ENCODE measurements at regions not wholly inside any gene's neighbourhood (a gene's known extent, or its start where the extent isn't known, plus 50 kb on each side); places are given as distances from the start of the nearest gene placed in this dataset.

DNA sequence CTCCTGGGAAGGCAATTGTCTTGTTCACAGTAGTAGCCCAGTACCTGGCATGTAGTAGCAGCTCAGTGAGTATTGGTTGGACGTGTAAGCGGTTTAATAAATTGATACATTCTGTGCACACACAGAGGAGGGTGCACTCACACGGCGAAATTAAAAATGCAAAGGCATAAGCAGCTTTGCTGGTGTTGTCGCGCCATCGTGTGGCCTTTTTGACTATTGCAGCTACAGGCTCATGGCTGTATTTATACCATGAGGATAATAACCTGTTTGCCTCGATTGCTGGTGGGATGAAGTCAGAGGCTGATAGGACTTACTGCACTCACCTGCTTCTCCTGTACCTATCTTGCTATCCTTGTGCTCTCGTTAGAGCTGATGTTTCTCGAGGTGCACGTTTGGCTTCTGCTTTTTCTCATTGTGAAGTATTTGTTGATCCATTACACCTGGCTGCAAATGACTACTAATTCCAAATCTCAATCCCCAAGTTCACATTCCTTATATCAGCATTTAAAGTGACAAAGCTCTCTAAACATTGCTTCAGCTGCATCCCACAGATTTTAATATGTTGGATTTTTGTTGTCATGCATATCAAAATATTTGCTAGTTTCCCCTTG is 61.5 kb downstream of the TBXT start:
- Histone ChIP-seq H3K27me3 (no peaks in the 10 kb centered on the region), H3K36me3 (no peaks in the 10 kb centered on the region), H3K27ac (no peak overlapping the region), H3K9me3 (replicated peaks) (no peaks in the 10 kb centered on the region), H3K4me1 (no peaks in the 10 kb centered on the region), H3K4me3 (no peak overlapping the region)
- peak; percentile 58 to 80 for DNase-seq

DNA sequence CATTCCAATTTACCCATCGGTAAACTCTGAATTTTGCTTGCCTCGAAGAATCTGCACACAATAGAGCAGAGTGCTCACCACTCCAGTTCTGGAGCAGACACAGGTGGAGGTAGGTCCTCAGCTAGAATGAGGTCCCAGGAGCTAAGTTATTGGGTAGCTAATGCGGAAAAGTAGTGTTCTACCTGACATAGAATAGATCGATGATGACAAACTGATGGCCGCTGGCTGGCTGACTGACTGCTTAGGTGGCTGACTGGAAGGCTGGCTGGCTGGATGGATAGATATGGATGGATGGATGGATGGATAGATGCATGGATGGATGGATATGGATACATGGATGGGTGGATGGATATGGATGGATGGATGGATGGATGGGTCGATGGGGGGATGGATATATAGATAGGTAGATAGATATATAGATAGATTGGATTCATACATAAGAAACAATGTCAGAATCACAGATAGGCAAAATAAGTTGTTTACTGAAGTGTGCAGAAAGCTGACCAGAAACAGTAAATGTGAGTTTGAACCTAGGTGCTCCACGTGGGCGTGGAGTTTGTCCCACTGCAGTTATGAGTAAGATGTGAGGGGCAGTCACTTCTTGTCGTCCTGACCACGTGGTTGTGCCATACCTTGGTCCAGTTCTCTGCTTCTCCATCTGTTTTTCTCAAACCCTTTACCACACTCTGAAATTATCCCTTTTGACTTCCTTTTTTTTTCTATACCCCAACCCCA is 62.1 kb downstream of the TBXT start:
- H3K4me1 ChIP-seq = no peaks in the 10 kb centered on the region
- no peaks in the 10 kb centered on the region for H3K27me3 ChIP-seq
- no peak overlapping the region for H3K4me3 ChIP-seq
- no peaks in the 10 kb centered on the region for H3K36me3 ChIP-seq
- H3K27ac ChIP-seq = no peak overlapping the region
- H3K9me3 ChIP-seq (replicated peaks) = no peaks in the 10 kb centered on the region
- DNase-seq = no peak

DNA sequence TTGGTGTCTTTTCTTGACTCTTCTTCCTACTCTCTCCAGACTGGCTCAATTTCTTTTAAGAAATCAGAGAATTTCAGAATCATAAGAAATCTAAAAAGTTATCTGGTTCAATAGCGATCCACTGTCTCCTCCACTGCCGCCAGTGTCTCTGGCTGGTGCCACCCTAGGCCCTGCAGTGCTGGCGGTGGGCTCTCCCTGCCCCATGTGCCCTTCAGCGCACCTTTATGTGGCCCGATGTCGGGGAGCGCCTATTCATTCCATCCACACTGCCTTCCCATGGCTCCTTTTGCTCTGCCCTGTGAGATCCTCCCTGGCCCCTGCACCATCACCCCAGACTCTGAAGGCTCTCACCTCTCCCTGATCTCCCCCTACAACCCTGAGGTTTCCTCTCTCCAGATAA is 62.8 kb downstream of the TBXT start:
- no peak for DNase-seq
- no peaks in the 10 kb centered on the region for H3K9me3 ChIP-seq (replicated peaks)
- no peak overlapping the region for H3K27ac ChIP-seq
- no peaks in the 10 kb centered on the region for H3K36me3 ChIP-seq
- no peaks in the 10 kb centered on the region for H3K27me3 ChIP-seq
- no peaks in the 10 kb centered on the region for H3K4me1 ChIP-seq
- no peak overlapping the region for H3K4me3 ChIP-seq

DNA sequence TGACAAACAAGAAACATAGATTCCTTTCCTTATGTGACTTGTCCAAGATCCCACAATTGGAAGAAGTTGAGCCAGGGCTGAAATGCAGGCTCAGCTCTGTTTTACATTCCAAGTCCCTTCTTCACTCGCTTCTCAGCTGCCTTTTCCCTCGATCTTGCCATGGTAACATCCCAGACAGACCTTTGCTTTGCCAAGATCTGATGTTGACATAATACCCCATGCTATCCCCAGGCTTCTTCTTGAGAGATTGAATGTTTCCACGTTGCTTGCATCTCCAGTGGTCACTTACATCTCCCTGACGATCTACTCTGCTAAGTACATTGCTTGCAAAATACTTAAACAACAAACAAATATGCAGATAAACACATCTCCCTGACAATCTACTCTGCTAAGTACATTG is 63.5 kb downstream of the TBXT start:
- Histone ChIP-seq H3K4me1 (no peaks in the 10 kb centered on the region), H3K36me3 (no peaks in the 10 kb centered on the region)
- DNase-seq = no peak

DNA sequence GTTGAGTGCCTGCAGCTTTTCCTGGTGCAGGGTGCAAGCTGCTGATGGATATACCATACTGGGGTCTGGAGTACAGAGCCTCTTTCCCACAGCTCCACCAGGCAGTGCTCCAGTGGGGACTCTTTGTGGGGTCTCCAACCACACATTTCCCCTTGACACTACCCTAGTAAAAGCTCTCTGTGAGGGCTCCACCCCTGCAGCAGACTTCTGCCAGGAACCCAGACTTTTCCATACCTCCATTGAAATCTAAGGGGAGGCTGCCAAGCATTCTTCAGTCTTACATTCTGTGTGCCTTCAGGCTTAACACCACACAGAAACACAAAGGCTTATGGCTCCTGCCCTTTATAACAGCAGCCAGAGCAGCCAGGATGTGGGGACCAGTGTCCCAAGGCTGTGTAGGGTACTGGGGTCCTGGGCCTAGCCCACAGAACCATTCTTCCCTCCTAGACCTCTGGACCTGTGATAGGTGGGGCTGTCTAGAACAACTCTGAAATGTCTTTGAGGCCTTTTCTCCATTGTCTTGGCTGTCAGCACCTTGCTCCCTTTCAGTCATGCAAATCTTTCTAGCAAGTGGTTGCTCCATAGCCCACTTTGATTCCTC is 65.7 kb downstream of the TBXT start:
- Histone ChIP-seq H3K9me3 (replicated peaks) (no peaks in the 10 kb centered on the region), H3K27ac (no peak overlapping the region), H3K36me3 (no peaks in the 10 kb centered on the region), H3K4me1 (no peaks in the 10 kb centered on the region), H3K27me3 (no peaks in the 10 kb centered on the region), H3K4me3 (no peak overlapping the region)
- no peak for DNase-seq

More for the DNA sequence above, 63.5 kb downstream of the TBXT start:
- Histone ChIP-seq H3K4me3 (no peak overlapping the region), H3K27ac (no peak overlapping the region), H3K9me3 (replicated peaks) (no peaks in the 10 kb centered on the region), H3K27me3 (no peaks in the 10 kb centered on the region)

DNA sequence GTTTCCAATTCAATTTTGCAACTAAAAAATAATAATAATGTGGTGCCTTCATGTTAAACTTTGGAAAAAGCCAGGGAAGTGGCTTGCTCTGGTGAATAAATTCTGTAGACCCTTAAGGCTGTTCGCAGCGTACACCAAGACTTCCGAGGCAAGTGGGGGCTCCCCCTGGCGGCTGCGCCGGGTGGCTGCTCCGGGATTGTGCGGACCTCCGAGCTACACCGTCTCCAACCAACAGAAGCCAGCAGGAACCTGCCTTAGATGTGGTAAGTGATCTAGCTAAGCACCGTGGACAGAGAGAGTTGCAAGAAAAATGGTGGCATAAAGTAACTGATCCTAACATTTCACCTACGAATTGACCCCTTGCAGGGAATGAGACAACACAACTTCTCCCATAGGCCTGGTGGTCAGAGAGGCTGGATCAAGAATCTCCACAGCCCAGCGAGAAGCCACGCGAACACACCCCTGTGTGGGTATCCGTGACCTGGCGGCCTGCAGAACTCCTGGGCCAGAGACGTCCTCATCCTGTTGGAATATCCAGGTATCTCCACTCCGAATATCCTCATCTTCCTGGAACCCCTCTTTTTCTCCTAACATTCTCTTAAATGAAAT is 69.6 kb downstream of the TBXT start:
- Histone ChIP-seq H3K27me3 (no peaks in the 10 kb centered on the region), H3K27ac (no peak overlapping the region), H3K4me3 (0 out of 2 replicates have a peak overlapping the region, but pooled peaks have one; percentile 12)

DNA sequence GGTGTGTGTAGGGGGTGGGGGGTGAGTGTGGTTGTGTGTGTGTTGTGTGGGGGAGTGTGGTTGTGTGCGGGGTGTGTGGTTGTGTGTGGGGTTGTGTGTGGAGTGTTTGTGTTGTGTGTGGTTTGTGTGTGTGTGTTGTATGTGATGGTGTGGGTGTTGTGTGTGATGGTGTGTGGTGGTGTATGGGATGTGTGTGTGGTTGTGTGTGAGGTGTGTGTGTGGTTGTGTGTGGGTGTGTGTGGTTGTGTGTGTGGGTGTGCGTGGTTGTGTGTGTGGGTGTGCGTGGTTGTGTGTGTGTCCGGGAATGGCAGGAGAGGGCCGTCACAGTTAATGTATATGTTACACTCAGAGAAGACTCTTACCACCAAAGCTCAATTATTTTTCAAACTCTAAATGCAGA is 79.8 kb downstream of the TBXT start:
- no peaks in the 10 kb centered on the region for H3K9me3 ChIP-seq (replicated peaks)
- no peaks in the 10 kb centered on the region for H3K27me3 ChIP-seq
- no peak for DNase-seq
- no peaks in the 10 kb centered on the region for H3K36me3 ChIP-seq
- no peak overlapping the region for H3K4me3 ChIP-seq
- H3K4me1 ChIP-seq = no peaks in the 10 kb centered on the region
- no peak overlapping the region for H3K27ac ChIP-seq

More for the DNA sequence above, 69.6 kb downstream of the TBXT start:
- peak; percentile 56 to 70 for DNase-seq
- H3K9me3 ChIP-seq (replicated peaks) = no peaks in the 10 kb centered on the region
- H3K36me3 ChIP-seq = no peaks in the 10 kb centered on the region
- H3K4me1 ChIP-seq = no peaks in the 10 kb centered on the region

DNA sequence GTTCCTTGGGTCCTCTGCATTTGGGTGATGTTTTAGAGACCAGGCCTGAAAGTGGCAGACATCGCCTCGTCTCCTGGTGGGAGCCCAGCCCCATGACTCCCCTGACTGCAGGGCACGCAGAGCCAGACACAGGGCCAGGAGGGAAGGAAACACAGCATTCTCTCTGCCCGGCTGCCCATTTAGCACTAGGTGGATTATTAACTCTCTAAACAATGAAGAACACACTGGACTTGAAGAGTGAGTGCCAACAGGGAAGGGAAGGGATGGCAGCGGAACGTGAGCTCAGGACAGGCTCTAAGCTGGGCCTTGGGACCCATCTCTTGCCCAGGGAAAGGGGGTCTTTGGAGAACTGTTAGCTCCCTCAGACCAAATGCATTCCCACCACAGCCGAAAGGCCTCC is 80.4 kb downstream of the TBXT start:
- Histone ChIP-seq H3K27ac (no peak overlapping the region), H3K4me3 (no peak overlapping the region), H3K27me3 (no peaks in the 10 kb centered on the region), H3K36me3 (no peaks in the 10 kb centered on the region), H3K9me3 (replicated peaks) (no peaks in the 10 kb centered on the region), H3K4me1 (no peaks in the 10 kb centered on the region)
- DNase-seq = no peak

DNA sequence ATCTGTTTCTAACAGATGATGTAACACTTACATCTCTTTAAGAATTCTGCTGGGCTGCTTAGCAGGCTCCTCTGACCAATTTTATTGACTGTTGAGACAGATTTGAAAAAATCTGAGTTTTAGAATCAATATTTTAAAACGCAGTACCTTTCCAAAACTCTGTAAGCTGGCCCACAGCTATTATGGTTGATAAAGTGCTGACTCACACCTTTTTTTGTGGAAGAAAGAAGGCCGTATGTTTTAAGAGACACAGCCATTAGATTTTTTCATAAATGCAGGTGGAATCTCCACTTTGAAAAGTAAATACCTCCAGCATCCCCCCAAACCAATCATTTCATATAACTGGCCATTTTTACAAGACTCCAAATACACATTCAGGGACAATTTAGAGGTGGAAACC is 82.2 kb downstream of the TBXT start:
- DNase-seq = no peak
- H3K4me3 ChIP-seq = no peak overlapping the region
- H3K4me1 ChIP-seq = no peaks in the 10 kb centered on the region
- H3K9me3 ChIP-seq (replicated peaks) = no peaks in the 10 kb centered on the region
- no peak overlapping the region for H3K27ac ChIP-seq
- no peaks in the 10 kb centered on the region for H3K27me3 ChIP-seq
- no peaks in the 10 kb centered on the region for H3K36me3 ChIP-seq

DNA sequence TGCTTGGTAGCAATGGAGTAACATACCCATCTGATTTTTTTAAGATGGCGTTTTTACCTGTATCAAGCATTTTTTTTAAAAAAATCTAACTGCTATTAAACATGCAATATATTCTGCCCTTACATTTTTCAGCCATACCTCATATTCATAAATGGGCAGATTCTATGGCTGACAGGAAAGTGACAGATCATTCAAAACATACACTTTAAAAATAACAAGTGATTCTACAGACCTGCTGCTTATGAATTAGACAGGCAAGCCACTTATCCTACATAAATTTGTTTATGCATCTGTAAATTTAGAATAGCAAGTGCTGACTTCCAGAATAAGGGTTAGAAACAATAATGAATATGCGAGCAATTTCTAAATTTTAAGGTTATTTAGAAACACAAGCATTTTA is 82.7 kb downstream of the TBXT start:
- Histone ChIP-seq H3K27me3 (no peaks in the 10 kb centered on the region), H3K9me3 (replicated peaks) (no peaks in the 10 kb centered on the region), H3K4me3 (no peak overlapping the region), H3K4me1 (no peaks in the 10 kb centered on the region; the same call in 1 of the 2 replicates), H3K36me3 (no peaks in the 10 kb centered on the region), H3K27ac (no peak overlapping the region)
- no peak for DNase-seq

DNA sequence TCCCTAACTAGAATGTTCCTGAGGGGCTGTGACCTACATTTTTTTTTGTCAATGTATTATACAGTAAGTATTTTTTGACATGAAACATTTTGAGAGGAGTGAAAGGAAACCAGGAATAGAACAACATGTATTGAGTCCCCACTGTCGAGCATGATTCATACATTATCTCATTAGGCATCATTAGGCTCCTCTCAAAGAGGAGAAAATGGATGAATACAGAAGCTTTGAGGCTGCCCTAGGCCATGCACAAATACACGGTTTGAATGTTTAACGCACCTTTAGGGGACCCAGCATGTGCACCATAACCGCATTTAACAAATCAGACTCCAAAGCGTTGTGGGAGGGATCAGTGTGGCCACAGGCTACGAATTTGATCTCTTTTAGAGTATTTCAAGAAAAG is 87.8 kb downstream of the TBXT start:
- peaks cover 6% of the 10 kb centered on the region for H3K4me1 ChIP-seq
- 0 out of 2 replicates have a peak, but pooled peaks cover 3% of the 10 kb centered on the region for H3K27me3 ChIP-seq
- DNase-seq = no peak
- no peak overlapping the region for H3K4me3 ChIP-seq
- no peaks in the 10 kb centered on the region for H3K36me3 ChIP-seq
- H3K9me3 ChIP-seq (replicated peaks) = no peaks in the 10 kb centered on the region
- no peak overlapping the region for H3K27ac ChIP-seq

DNA sequence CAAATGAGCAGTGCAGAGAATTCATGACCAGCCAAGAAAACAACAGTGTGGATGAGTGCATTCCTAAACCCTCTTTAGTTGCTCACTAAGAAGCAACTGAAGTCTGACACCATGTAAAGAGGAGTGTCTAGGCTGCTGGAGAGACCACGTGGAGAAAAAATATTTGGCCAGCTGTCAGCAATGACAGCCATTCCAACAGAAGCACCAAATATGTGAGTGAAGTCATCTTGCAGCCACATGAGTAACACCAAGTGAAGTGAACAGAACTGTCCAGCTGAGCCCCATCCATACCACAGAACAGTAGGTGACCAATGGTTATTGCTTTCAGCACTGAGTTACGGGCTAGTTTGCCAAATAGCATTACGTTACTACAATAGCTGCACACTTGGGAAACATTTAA is 89.4 kb downstream of the TBXT start:
- Histone ChIP-seq H3K36me3 (no peaks in the 10 kb centered on the region), H3K9me3 (replicated peaks) (no peaks in the 10 kb centered on the region), H3K4me1 (peaks cover 6% of the 10 kb centered on the region), H3K27ac (no peak overlapping the region), H3K27me3 (0 out of 2 replicates have a peak, but pooled peaks cover 3% of the 10 kb centered on the region), H3K4me3 (no peak overlapping the region)
- peak; percentile 50 to 62 for DNase-seq

DNA sequence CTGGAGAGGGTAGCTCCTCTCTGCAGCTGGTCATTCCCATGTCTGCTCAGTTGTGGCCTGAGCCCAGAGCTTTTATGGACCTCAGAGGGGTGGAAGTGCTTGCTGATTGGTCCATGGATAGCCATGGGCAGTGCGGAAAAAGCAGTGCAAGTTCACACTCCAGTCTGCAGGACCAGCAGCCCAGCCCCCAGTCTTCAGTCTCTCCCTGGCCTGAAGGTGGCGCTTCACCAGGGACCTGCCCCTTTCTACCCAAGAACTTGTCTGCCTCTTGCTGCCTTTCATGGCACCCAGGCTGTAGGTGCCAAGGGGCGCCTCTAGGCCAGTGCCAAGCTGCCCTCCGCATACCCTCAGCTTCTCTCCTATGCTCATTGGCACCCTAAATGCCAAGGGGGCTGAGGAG is 91.0 kb downstream of the TBXT start:
- Histone ChIP-seq H3K27me3 (0 out of 2 replicates have a peak, but pooled peaks cover 3% of the 10 kb centered on the region), H3K36me3 (no peaks in the 10 kb centered on the region), H3K4me1 (peaks cover 6% of the 10 kb centered on the region), H3K27ac (no peak overlapping the region), H3K4me3 (no peak overlapping the region), H3K9me3 (replicated peaks) (no peaks in the 10 kb centered on the region)
- no peak for DNase-seq

DNA sequence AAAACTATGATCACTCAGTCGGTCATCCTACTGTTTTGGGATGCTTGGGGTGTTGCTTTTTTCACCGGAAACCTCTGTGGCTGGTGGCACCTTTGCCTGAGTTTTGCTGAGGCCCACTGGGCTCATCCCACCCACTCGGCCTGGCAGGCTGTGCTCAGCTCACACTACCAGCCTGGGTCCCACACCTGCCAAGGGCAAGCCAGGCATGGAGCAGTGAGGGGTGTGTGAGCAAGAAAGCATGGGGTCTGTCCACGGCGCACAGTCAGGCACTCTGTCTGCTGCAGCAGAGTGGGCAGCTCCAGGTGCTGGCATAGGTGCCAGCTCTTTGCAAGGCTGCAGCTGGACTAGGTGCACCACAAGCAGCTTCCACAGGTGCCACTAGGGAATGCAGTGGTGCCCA is 91.7 kb downstream of the TBXT start:
- no peaks in the 10 kb centered on the region for H3K9me3 ChIP-seq (replicated peaks)
- 0 out of 2 replicates have a peak, but pooled peaks cover 3% of the 10 kb centered on the region for H3K27me3 ChIP-seq
- H3K36me3 ChIP-seq = no peaks in the 10 kb centered on the region
- DNase-seq = no peak
- H3K4me3 ChIP-seq = no peak overlapping the region
- H3K27ac ChIP-seq = no peak overlapping the region
- peaks cover 6% of the 10 kb centered on the region for H3K4me1 ChIP-seq

DNA sequence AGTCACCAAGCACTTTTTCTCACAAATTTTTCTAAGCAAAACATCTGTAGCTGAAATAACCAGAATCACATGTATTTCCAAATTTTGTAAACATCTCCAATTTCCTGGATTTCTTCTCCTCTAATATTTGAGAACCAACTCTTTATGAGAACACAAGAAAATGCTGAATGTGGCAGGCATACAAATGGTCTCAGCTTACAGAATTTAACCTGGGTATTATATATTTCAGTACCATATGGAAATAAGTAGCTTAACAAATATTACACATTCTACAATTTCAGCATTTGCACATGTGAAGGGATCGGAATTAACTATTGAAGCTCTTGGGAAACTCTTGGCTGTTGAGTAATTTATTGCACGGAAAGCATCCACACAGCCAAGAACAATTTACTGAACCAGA is 92.5 kb downstream of the TBXT start:
- Histone ChIP-seq H3K27ac (no peak overlapping the region), H3K36me3 (no peaks in the 10 kb centered on the region), H3K27me3 (0 out of 2 replicates have a peak, but pooled peaks cover 3% of the 10 kb centered on the region), H3K9me3 (replicated peaks) (no peaks in the 10 kb centered on the region), H3K4me1 (peaks cover 6% of the 10 kb centered on the region), H3K4me3 (no peak overlapping the region)
- DNase-seq = no peak
